Activated CD8-positive, alpha-beta T cell treated with anti-CD3 and anti-CD28 coated beads for 36 hours (primary cell): ENCODE measurements at regions not wholly inside any gene's neighbourhood (a gene's known extent, or its start where the extent isn't known, plus 50 kb on each side); places are given as distances from the start of the nearest gene placed in this dataset.

Experiments used
- ATAC-seq: fragments of 200-7000 bp; cut with Tn5 transposase; one replicate; pipeline ENCODE4 v1.10.0; 2021; ENCODE audit warnings: mild to moderate bottlenecking, moderate library complexity
- CTCF ChIA-PET: fragments of 350-600 bp; sonication (Branson Sonifier 250); formaldehyde crosslinking; loops from one replicate; lab custom pipeline; 2021; ENCODE audit warnings: antibody characterized with exemption; lab: Charles Lee
- POLR2A ChIA-PET: fragments of 350-600 bp; sonication (Branson Sonifier 250); formaldehyde crosslinking; loops from one replicate; lab custom pipeline; 2021; ENCODE audit warnings: antibody characterized with exemption; lab: Charles Lee
- DNase-seq: peaks from one replicate; pipeline ENCODE4 v3.0.0-alpha.2; 2020
- H3K27ac Mint-ChIP-seq: one replicate; pipeline ENCODE4 v1.8.0; 2021; ENCODE audit warnings: mild to moderate bottlenecking, mixed read lengths
- H3K27me3 Mint-ChIP-seq: one replicate; pipeline ENCODE4 v1.8.0; 2021; ENCODE audit warnings: mixed read lengths
- H3K36me3 Mint-ChIP-seq: one replicate; pipeline ENCODE4 v1.8.0; 2021; ENCODE audit warnings: low read depth, mixed read lengths
- H3K4me1 Mint-ChIP-seq: one replicate; pipeline ENCODE4 v1.8.0; 2021; ENCODE audit warnings: low read depth, mixed read lengths
- H3K4me3 Mint-ChIP-seq: one replicate; pipeline ENCODE4 v1.8.0; 2021; ENCODE audit warnings: mild to moderate bottlenecking, moderate library complexity, mixed read lengths
- H3K9me3 Mint-ChIP-seq: one replicate; pipeline ENCODE4 v1.8.0; 2021; ENCODE audit warnings: mixed read lengths
- intact Hi-C: fragments of 100-400 bp; cut with micrococcal nuclease; formaldehyde crosslinking; loops from one replicate; pipeline ENCODE4 v1.10.0; 2022
- TF ChIP-seq, protein P1 (sequence below): fragments of 200-600 bp; IDR thresholded peaks from one replicate; pipeline ENCODE4 v1.8.0; 2022; ENCODE audit warnings: antibody characterized with exemption, mild to moderate bottlenecking

DNA sequence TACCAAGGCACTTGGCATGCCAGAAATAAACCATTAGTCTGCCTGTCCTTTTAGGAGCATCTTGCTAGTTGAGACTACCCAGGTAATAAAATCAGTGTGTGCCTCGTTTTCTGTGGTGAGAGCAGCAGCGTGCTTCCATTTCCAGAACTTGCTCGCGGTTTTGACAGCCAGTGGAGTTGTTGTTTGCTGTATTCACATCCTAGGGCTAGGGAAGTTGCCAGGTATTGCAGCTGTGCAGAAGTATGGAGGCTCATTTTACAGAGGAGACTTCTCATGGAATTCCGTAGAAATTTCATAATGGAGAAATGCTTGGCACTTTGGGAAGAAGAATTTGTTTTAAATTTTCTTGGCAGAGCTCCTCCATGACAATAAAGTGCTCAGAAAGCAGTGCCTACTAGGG, 1355.1 kb upstream of the ZEB2 start:
- no peaks in the 10 kb centered on the region for H3K27me3 Mint-ChIP-seq

DNA sequence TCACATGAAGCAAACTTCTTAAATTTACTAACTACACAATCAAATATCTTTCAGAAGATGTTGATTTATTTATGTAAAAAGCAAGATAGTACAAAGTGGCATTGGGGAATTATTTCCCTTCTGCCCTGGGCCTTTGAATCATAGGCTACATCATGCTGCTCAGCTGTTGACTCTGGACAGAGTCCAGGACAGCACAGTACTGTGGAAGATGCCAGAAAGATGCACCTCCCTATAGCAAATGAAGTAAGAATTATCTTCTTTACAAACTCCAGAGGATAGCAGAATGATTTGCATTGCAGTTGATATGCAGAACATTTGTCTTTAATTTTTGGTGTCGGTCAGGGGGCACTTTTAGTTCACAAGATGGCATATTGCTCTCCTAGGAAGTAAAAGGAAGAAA, 1354.5 kb upstream of the ZEB2 start:
- no peak for DNase-seq
- TF ChIP-seq, protein P1, sequence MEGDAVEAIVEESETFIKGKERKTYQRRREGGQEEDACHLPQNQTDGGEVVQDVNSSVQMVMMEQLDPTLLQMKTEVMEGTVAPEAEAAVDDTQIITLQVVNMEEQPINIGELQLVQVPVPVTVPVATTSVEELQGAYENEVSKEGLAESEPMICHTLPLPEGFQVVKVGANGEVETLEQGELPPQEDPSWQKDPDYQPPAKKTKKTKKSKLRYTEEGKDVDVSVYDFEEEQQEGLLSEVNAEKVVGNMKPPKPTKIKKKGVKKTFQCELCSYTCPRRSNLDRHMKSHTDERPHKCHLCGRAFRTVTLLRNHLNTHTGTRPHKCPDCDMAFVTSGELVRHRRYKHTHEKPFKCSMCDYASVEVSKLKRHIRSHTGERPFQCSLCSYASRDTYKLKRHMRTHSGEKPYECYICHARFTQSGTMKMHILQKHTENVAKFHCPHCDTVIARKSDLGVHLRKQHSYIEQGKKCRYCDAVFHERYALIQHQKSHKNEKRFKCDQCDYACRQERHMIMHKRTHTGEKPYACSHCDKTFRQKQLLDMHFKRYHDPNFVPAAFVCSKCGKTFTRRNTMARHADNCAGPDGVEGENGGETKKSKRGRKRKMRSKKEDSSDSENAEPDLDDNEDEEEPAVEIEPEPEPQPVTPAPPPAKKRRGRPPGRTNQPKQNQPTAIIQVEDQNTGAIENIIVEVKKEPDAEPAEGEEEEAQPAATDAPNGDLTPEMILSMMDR, result no peak
- Mint-ChIP-seq H3K9me3 (peaks cover 3% of the 10 kb centered on the region), H3K27me3 (no peaks in the 10 kb centered on the region), H3K4me3 (no peak overlapping the region), H3K4me1 (no peaks in the 10 kb centered on the region), H3K27ac (no peak overlapping the region), H3K36me3 (no peaks in the 10 kb centered on the region)
- ATAC-seq, result no peak
- ChIA-PET POLR2A (no interaction called here), CTCF (no interaction called here)
- intact Hi-C loops, result no loop called here

More for the DNA sequence above, 1355.1 kb upstream of the ZEB2 start:
- ATAC-seq (no peak), DNase-seq (no peak)
- Mint-ChIP-seq H3K9me3 (peaks cover 3% of the 10 kb centered on the region), H3K4me3 (no peak overlapping the region), H3K27ac (no peak overlapping the region), H3K36me3 (no peaks in the 10 kb centered on the region), H3K4me1 (no peaks in the 10 kb centered on the region)
- TF ChIP-seq, protein P1, result no peak
- ChIA-PET CTCF (no interaction called here), POLR2A (no interaction called here)
- intact Hi-C loops, result no loop called here

DNA sequence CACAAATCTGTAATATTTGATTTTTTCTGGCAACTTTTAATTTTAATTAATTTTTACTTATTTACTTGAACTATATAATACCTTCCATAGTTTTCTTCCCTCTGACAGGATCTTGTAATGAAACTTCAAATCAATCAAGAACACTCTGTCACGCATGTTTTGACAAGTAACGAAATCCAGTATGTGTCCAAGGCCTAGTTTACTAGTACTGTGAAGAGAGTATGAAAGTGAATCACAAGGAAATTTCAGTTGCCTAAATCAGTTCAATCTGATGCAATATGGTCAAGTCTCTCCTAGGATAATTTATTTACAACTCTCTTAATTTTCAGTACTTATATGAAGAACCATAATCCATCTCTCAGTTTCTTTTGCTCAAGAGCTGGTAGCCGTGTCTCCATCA, 1344.6 kb upstream of the ZEB2 start:
- DNase-seq, result no peak
- H3K27me3 Mint-ChIP-seq, result no peaks in the 10 kb centered on the region
- no peak overlapping the region for H3K27ac Mint-ChIP-seq
- TF ChIP-seq, protein P1, result no peak
- H3K4me3 Mint-ChIP-seq, result no peak overlapping the region
- H3K9me3 Mint-ChIP-seq, result no peaks in the 10 kb centered on the region
- ATAC-seq, result no peak
- ChIA-PET CTCF (no interaction called here), POLR2A (no interaction called here)
- H3K4me1 Mint-ChIP-seq, result no peaks in the 10 kb centered on the region
- H3K36me3 Mint-ChIP-seq, result no peaks in the 10 kb centered on the region
- intact Hi-C loops, result no loop called here

DNA sequence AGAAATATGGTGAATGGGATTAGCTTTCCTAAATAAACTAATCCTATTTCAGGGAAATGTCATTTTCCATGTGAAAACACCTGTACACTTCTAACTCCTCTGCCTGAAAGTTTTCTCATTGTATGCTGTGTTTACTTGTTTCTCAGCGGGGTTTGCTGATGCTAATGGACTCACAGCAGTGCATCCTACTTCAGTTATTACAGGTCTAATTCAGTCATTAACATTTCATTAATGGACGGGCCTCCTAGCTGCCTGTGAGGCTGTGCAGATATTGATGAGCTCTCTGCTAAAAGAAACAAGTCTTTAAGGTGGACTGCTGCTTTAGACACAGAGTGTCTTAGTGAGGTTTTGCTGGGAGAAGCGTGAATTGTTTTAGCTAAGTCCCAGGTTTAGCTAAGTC, 1342.0 kb upstream of the ZEB2 start:
- Mint-ChIP-seq H3K9me3 (no peaks in the 10 kb centered on the region), H3K36me3 (no peaks in the 10 kb centered on the region), H3K27ac (no peak overlapping the region), H3K4me1 (no peaks in the 10 kb centered on the region), H3K4me3 (no peak overlapping the region), H3K27me3 (no peaks in the 10 kb centered on the region)
- intact Hi-C loops, result no loop called here
- POLR2A ChIA-PET, result no interaction called here
- CTCF ChIA-PET, result no interaction called here
- no peak for DNase-seq
- ATAC-seq, result no peak
- TF ChIP-seq, protein P1, result no peak

DNA sequence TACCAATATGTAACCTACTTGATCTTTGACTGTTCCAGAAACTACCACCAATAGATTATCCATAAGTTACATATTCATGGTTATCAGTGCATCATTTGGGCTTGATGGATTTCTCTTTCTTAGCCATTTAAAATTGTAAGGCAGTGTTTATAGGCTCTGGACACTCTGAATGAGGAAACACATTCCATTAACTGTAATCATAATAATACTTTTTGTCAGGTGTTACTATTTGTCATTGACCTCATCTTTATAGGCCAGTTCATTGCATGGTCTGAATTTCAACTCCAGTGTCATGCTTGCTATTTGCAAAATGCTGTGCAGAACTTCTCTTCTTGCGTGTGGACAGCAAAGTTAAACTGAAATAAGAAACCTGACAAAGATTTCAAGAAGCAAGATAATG, 1340.2 kb upstream of the ZEB2 start:
- Mint-ChIP-seq H3K27ac (no peak overlapping the region), H3K9me3 (peaks cover 2% of the 10 kb centered on the region), H3K4me1 (no peaks in the 10 kb centered on the region), H3K4me3 (no peak overlapping the region), H3K27me3 (no peaks in the 10 kb centered on the region), H3K36me3 (no peaks in the 10 kb centered on the region)
- no peak for ATAC-seq
- TF ChIP-seq, protein P1, result no peak
- DNase-seq, result no peak
- ChIA-PET CTCF (no interaction called here), POLR2A (no interaction called here)
- intact Hi-C loops, result no loop called here
